Natural killer cell treated with Interleukin-12 subunit alpha and Interleukin-12 subunit beta and Interleukin-15 and Interleukin-18, amount 100 ng/mL, for 72 hours (primary cell): ENCODE measurements at regions not wholly inside any gene's neighbourhood (a gene's known extent, or its start where the extent isn't known, plus 50 kb on each side); places are given as distances from the start of the nearest gene placed in this dataset.

ENCODE experiments used
- ATAC-seq, 2 donors: fragments of 150-1000 bp; cut with Tn5 transposase in 1 of 2; sonication (Bioruptor Pico), chemical (Tn5 transposase) in 1 of 2; 2 replicates each; pipeline ENCODE4 v1.10.0; 2021
- DNase-seq: peaks from one replicate; pipeline ENCODE4 v3.0.0; 2022; ENCODE audit warnings: low spot score
- H3K27ac Mint-ChIP-seq, 2 donors: 1 replicate in 1 of 2; 2 replicates in 1 of 2; pipeline ENCODE4 v1.8.0; 2022; ENCODE audit warnings: mixed read lengths in 2 of 2, mild to moderate bottlenecking in 1 of 2, moderate library complexity in 1 of 2
- H3K27me3 Mint-ChIP-seq, 2 donors: 1 replicate in 1 of 2; 2 replicates in 1 of 2; pipeline ENCODE4 v1.8.0; 2022; ENCODE audit warnings: mixed read lengths in 2 of 2
- H3K36me3 Mint-ChIP-seq: one replicate; pipeline ENCODE4 v1.8.0; 2022; ENCODE audit warnings: mixed read lengths
- H3K4me1 Mint-ChIP-seq, 2 donors: 1 replicate in 1 of 2; 2 replicates in 1 of 2; pipeline ENCODE4 v1.8.0; 2022; ENCODE audit warnings: low read depth in 2 of 2, mixed read lengths in 2 of 2, mild to moderate bottlenecking in 1 of 2
- H3K4me3 Mint-ChIP-seq: one replicate; pipeline ENCODE4 v1.8.0; 2022; ENCODE audit warnings: mixed read lengths
- H3K9me3 Mint-ChIP-seq: 2 replicates; pipeline ENCODE4 v1.8.0; 2022; ENCODE audit warnings: mixed read lengths

GRCh38 chr1:232431748-232432147, 198.2 kb downstream of the SIPA1L2 start:
- Mint-ChIP-seq H3K9me3 (no peaks in the 10 kb centered on the region), H3K36me3 (no peaks in the 10 kb centered on the region), H3K4me1 (no peaks in the 10 kb centered on the region), H3K27ac (no peak overlapping the region), H3K4me3 (no peak overlapping the region), H3K27me3 (peaks cover 6 to 20% of the 10 kb centered on the region in 2 donors)
- no peak for DNase-seq
- ATAC-seq: no peak

GRCh38 chr1:232431326-232431725, 198.6 kb downstream of the SIPA1L2 start:
- H3K4me3 Mint-ChIP-seq: no peak overlapping the region
- peaks cover 6 to 20% of the 10 kb centered on the region in 2 donors for H3K27me3 Mint-ChIP-seq
- H3K27ac Mint-ChIP-seq: no peak overlapping the region
- no peaks in the 10 kb centered on the region for H3K9me3 Mint-ChIP-seq
- H3K4me1 Mint-ChIP-seq: no peaks in the 10 kb centered on the region
- DNase-seq (no peak), ATAC-seq (no peak)
- no peaks in the 10 kb centered on the region for H3K36me3 Mint-ChIP-seq

DNA sequence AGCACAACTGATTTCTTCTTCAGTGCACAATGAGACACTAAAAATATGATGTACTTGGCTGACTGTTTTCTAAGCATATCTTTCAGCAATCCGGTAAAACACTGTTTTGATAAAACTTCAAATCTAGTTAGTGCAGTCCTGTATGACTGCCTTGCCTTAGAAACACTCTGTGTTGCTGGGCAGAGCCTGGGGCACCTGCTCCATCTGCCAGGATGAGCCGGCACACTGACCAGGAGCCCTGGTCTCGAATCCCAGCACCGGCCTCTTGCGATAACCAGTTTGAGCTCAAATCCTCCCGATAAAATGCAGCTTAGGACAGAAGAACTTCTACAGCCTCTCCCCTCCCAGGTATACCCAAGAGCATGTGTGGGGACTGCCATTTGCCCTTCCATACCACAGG, 199.5 kb downstream of the SIPA1L2 start:
- no peak for ATAC-seq
- DNase-seq: no peak
- Mint-ChIP-seq H3K9me3 (no peaks in the 10 kb centered on the region), H3K27ac (no peak overlapping the region), H3K4me1 (no peaks in the 10 kb centered on the region), H3K27me3 (peaks cover 6 to 20% of the 10 kb centered on the region in 2 donors), H3K4me3 (no peak overlapping the region), H3K36me3 (no peaks in the 10 kb centered on the region)

- H3K4me1 Mint-ChIP-seq: peaks cover 0 to under 1% of the 10 kb centered on the region in 2 donors
- no peaks in the 10 kb centered on the region for H3K36me3 Mint-ChIP-seq
- H3K27me3 Mint-ChIP-seq: peaks cover 6 to 15% of the 10 kb centered on the region in 2 donors
- H3K27ac Mint-ChIP-seq: no peak overlapping the region
- H3K9me3 Mint-ChIP-seq: no peaks in the 10 kb centered on the region
- no peak overlapping the region for H3K4me3 Mint-ChIP-seq
- DNase-seq (no peak), ATAC-seq (no peak)
These were observed 201.0 kb downstream of the SIPA1L2 start for GRCh38 chr1:232428786-232429530.

GRCh38 chr1:232428036-232428645, 201.8 kb downstream of the SIPA1L2 start:
- ATAC-seq (no peak), DNase-seq (no peak)
- no peak overlapping the region for H3K4me3 Mint-ChIP-seq

DNA sequence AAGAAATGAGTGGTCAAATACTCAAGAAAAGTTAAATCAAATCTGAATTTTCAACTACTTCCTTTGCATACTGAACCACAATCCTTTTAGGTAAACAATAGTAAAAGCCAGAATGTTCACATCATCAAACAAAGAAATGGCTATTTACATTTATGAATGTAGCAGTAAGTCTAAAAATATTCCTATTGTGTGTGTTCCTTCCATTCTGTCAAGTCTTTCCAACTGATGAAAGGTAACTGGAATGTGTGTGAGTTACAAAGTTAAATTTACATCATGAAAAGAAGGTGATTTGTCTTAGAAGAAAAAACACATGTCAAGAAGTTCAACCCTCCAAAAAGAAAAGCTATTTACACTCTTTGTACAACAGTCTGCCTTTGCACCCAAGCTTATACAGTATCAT, 203.1 kb downstream of the SIPA1L2 start:
- Mint-ChIP-seq H3K9me3 (no peaks in the 10 kb centered on the region), H3K27me3 (peaks cover 6 to 22% of the 10 kb centered on the region in 2 donors), H3K4me3 (no peak overlapping the region), H3K4me1 (peaks cover 5 to 6% of the 10 kb centered on the region in 2 donors), H3K27ac (no peak overlapping the region), H3K36me3 (no peaks in the 10 kb centered on the region)
- DNase-seq: no peak
- no peak for ATAC-seq

More at GRCh38 chr1:232428036-232428645, 201.8 kb downstream of the SIPA1L2 start:
- no peaks in the 10 kb centered on the region for H3K9me3 Mint-ChIP-seq
- no peak overlapping the region for H3K27ac Mint-ChIP-seq
- H3K4me1 Mint-ChIP-seq: peaks cover 0 to 5% of the 10 kb centered on the region in 2 donors
- peaks cover 6 to 18% of the 10 kb centered on the region in 2 donors for H3K27me3 Mint-ChIP-seq
- no peaks in the 10 kb centered on the region for H3K36me3 Mint-ChIP-seq

DNA sequence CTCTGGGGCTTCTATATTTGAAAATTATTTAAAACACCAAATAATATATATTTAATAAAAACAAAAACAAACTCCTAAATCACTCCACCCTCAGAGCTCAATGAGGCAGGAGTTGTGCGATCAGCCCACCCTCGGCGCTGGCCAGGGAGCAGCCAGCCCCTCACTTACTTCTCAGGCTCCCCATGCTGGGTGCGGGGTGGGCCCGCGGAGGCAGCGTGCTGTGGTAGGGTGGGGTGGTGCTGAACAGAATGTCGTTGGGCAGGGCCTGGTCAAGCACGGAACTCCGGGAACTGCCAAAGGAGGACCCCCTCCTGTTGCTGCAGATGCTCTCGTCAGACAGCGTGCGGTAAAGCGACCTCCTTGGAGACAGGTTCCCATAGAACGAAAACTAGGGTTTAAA, 204.5 kb downstream of the SIPA1L2 start:
- Mint-ChIP-seq H3K27ac (no peak overlapping the region), H3K4me1 (peaks cover 7 to 14% of the 10 kb centered on the region in 2 donors), H3K36me3 (no peaks in the 10 kb centered on the region), H3K4me3 (no peak overlapping the region), H3K27me3 (peaks cover 6 to 19% of the 10 kb centered on the region in 2 donors), H3K9me3 (no peaks in the 10 kb centered on the region)
- ATAC-seq: no peak
- no peak for DNase-seq

GRCh38 chr1:232423591-232423990, 206.3 kb downstream of the SIPA1L2 start:
- no peak overlapping the region for H3K27ac Mint-ChIP-seq
- H3K4me1 Mint-ChIP-seq: peaks cover 7 to 14% of the 10 kb centered on the region in 2 donors
- H3K9me3 Mint-ChIP-seq: no peaks in the 10 kb centered on the region
- peaks cover 0 to 15% of the 10 kb centered on the region in 2 donors for H3K27me3 Mint-ChIP-seq
- no peaks in the 10 kb centered on the region for H3K36me3 Mint-ChIP-seq
- DNase-seq: no peak
- no peak overlapping the region for H3K4me3 Mint-ChIP-seq
- ATAC-seq: no peak

GRCh38 chr1:232422898-232423297, 207.0 kb downstream of the SIPA1L2 start:
- peaks cover 7 to 14% of the 10 kb centered on the region in 2 donors for H3K4me1 Mint-ChIP-seq
- H3K36me3 Mint-ChIP-seq: no peaks in the 10 kb centered on the region
- no peak overlapping the region for H3K27ac Mint-ChIP-seq
- no peak overlapping the region for H3K4me3 Mint-ChIP-seq
- H3K9me3 Mint-ChIP-seq: no peaks in the 10 kb centered on the region
- ATAC-seq: no peak
- peaks cover 0 to 13% of the 10 kb centered on the region in 2 donors for H3K27me3 Mint-ChIP-seq
- no peak for DNase-seq

DNA sequence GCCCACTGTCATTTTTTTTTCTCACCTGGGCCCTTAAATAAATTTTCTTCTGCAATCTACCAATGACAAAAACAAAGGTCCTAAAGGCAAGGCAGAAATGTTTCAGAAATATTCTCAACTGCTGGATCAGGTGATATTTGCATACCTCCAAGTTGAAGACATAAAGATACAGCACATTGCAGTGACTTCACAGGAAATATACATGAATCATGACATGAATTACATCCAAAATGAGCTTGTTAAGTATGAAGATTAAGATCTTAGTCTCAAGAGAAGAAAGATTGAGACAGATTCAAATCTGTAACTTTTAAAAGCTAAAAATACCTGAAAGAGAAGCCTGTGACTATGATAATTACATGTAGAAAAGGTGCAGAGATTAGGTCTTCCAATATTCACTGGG, 207.8 kb downstream of the SIPA1L2 start:
- Mint-ChIP-seq H3K27ac (no peak overlapping the region), H3K36me3 (no peaks in the 10 kb centered on the region), H3K27me3 (peaks cover 0 to 19% of the 10 kb centered on the region in 2 donors), H3K4me1 (peaks cover 7 to 14% of the 10 kb centered on the region in 2 donors), H3K9me3 (no peaks in the 10 kb centered on the region), H3K4me3 (no peak overlapping the region)
- DNase-seq (no peak), ATAC-seq (no peak)

GRCh38 chr1:232421143-232421796, 208.7 kb downstream of the SIPA1L2 start:
- Mint-ChIP-seq H3K27me3 (peaks cover 0 to 19% of the 10 kb centered on the region in 2 donors), H3K9me3 (no peaks in the 10 kb centered on the region), H3K4me1 (peaks cover 7 to 14% of the 10 kb centered on the region in 2 donors), H3K4me3 (no peak overlapping the region), H3K36me3 (no peaks in the 10 kb centered on the region), H3K27ac (no peak overlapping the region)
- no peak for ATAC-seq
- DNase-seq: no peak

GRCh38 chr1:232417636-232418248, 212.2 kb downstream of the SIPA1L2 start:
- Mint-ChIP-seq H3K4me3 (no peak overlapping the region), H3K4me1 (peaks cover 3 to 14% of the 10 kb centered on the region in 2 donors), H3K27me3 (peaks cover 6 to 21% of the 10 kb centered on the region in 2 donors), H3K36me3 (no peaks in the 10 kb centered on the region), H3K9me3 (no peaks in the 10 kb centered on the region), H3K27ac (no peak overlapping the region)
- ATAC-seq: no peak
- no peak for DNase-seq

DNA sequence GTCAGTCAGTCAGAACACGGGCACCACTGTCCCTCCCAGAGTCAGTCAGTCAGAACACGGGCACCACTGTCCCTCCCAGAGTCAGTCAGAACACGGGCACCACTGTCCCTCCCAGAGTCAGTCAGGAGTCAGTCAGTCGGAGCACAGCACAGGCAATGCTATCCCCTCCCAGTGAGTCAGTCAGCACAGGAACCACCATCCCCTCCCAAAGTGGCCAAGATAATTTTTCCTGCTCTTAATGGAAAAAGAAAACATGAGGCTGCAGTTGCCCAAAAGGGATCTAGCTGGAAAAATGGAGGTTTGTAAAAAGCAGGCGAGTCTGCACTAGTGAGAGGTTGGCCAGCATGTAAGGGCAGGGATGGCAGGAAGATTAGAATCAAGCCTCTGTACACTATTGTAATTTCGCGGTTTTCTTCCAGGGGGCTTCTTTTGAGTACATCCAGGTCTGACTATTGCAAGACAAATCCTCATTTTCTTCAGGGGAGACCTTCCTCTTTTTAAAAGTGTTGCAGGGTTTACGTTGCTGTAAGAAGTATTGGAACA, 213.8 kb downstream of the SIPA1L2 start:
- peaks cover under 1 to 2% of the 10 kb centered on the region in 2 donors for H3K4me1 Mint-ChIP-seq
- ATAC-seq: no peak
- peaks cover 18 to 19% of the 10 kb centered on the region in 2 donors for H3K27me3 Mint-ChIP-seq
- no peak overlapping the region for H3K27ac Mint-ChIP-seq
- H3K9me3 Mint-ChIP-seq: no peaks in the 10 kb centered on the region
- no peak overlapping the region for H3K4me3 Mint-ChIP-seq
- H3K36me3 Mint-ChIP-seq: no peaks in the 10 kb centered on the region
- no peak for DNase-seq
